ENCODE measurements at regions not wholly inside any gene's neighbourhood (a gene's known extent, or its start where the extent isn't known, plus 50 kb on each side); places are given as distances from the start of the nearest gene placed in this dataset.

DNA sequence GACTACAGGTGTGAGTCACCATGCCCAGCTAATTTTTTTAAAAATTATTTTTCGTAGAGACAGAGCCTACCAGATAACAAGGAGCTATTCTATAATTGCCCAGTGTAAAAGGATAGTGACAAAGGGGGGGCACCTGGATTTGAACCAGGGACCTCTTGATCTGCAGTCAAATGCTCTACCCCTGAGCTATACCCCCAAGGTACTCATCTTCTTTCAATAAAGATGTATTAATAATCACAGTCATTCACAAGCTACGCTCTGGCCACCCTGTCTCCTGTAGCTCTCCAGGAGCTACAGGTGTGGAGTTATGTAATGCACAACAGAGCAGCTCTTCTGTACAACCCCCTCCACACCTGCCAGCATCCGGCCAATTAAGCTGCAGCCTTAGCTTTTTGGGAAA lies 83.5 kb downstream of the ZNF777 start:
- POLR2A ChIA-PET = no interaction called here
- Mint-ChIP-seq H3K4me3 (no peak overlapping the region), H3K36me3 (ENCODE audit: low read depth) (peaks cover 2% of the 10 kb centered on the region), H3K4me1 (no peaks in the 10 kb centered on the region), H3K9me3 (ENCODE audit: low read depth) (peaks cover 21% of the 10 kb centered on the region), H3K27me3 (peaks cover 3% of the 10 kb centered on the region), H3K27ac (no peak overlapping the region)
- ATAC-seq (no peak), DNase-seq (no peak)
- intact Hi-C loops (cut with DNase I, micrococcal nuclease) = no loop called here
- CTCF ChIA-PET = interaction anchor here (0.9 kb wide), 1 partner anchor 30 kb away, joined by 4 read pairs; no protein-coding TSS in a partner anchor

DNA sequence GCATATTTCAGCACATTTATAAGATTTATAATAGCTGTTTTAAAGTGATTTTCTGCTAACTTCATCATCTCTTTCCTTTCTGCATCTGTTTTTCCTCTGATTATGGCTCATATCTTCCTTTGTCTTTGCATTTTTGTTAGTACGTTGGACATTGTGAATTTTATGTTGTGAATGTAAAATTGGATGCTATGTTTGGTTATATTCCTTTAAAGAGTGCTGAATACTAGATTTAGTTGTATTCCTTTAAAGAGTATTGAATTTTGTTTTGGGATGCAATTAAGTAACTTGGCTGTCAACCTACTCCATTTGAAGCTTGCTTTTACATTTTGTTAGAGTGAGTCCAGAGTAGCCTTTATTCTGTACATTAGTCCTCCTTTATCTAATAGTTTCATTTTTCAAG lies 81.2 kb downstream of the ZNF777 start:
- Mint-ChIP-seq H3K27me3 (peaks cover 6% of the 10 kb centered on the region), H3K36me3 (ENCODE audit: low read depth) (peaks cover 2% of the 10 kb centered on the region), H3K4me1 (no peaks in the 10 kb centered on the region), H3K9me3 (ENCODE audit: low read depth) (peaks cover 11% of the 10 kb centered on the region), H3K27ac (no peak overlapping the region), H3K4me3 (no peak overlapping the region)
- ATAC-seq (no peak), DNase-seq (no peak)
- ChIA-PET CTCF (no interaction called here), POLR2A (no interaction called here)
- intact Hi-C loops (cut with DNase I, micrococcal nuclease) = no loop called here

DNA sequence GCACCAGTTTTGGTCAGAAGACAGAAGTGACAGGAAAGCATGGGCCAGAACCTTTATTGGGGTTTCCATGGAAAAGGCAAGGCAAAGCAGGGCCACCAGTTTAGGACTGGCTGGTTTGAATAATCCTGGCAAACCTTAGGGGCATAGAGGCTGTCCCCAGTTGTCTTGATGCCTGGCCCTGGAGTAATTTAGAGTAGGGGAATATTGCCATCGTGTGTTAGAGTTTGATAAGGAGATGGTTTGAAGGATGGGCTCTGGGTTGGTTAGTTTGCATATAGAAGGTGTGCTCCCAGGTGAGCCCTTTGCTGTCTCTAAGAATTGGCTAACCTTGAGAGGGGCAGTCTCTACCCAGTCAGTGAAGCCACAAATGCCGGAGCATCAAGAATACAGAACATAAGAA lies 79.6 kb downstream of the ZNF777 start:
- Mint-ChIP-seq H3K4me1 (no peaks in the 10 kb centered on the region), H3K27me3 (peaks cover 6% of the 10 kb centered on the region), H3K4me3 (no peak overlapping the region), H3K9me3 (ENCODE audit: low read depth) (peaks cover 11% of the 10 kb centered on the region), H3K36me3 (ENCODE audit: low read depth) (peaks cover 2% of the 10 kb centered on the region), H3K27ac (no peak overlapping the region)
- intact Hi-C loops (cut with DNase I, micrococcal nuclease) = no loop called here
- ATAC-seq (no peak), DNase-seq (no peak)
- POLR2A ChIA-PET = no interaction called here
- CTCF ChIA-PET = no interaction called here

All from activated CD4-positive, alpha-beta T cell treated with anti-CD3 and anti-CD28 coated beads for 36 hours (primary cell).